ENCODE measurements at regions not wholly inside any gene's neighbourhood (a gene's known extent, or its start where the extent isn't known, plus 50 kb on each side); places are given as distances from the start of the nearest gene placed in this dataset.
A peak's percentile ranks its signal among the peaks of the same experiment; 100 is the strongest.
"Not testable (repeated sequence)": the region's sequence is repeated elsewhere in the genome, so short reads cannot be mapped to it uniquely, and the experiment has no call there.

DNA sequence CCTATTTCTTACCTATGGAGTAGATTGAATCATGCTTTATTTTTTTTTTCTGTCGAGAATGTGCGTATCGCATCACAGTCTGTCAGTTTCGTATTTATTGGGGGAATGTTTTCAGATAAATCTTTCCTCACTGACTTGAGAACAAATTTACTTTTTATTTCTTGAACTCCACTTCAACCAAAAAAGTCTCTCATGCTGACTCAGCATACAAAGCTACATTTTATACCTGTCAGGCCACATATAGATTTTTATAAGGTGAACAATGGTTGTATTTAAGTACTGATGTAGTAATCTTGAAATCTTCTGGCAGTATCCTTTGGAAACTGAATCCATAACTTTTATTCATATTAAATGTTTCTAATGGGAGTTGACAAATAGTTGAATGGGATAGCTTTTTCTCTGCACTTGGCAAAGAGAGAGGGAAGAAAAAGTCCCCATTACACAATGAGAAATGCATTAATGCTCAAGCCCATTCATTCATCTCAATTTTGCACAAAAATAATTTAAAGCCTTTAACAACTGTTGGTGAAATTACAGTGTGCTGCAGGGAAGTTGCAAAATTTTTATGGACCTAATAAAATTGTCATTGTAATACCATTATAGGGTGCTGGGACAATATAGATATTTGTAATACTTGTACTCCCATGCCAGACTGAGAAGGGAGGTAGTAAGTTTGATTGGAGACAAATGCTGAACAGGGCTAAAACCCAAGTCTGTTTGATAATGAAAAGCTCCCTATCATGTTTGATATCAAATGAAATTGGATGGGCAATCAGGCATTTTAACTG lies 367.6 kb downstream of the HLX start:
- DNase-seq (ENCODE audit: low spot score): no peak
- in situ Hi-C loops (cut with MboI; ENCODE audit: low pct_unique_long_range_greater_than_20kb, low sequenced_read_pairs, unreplicated experiment): no loop called here
- TF ChIP-seq, protein P1, sequence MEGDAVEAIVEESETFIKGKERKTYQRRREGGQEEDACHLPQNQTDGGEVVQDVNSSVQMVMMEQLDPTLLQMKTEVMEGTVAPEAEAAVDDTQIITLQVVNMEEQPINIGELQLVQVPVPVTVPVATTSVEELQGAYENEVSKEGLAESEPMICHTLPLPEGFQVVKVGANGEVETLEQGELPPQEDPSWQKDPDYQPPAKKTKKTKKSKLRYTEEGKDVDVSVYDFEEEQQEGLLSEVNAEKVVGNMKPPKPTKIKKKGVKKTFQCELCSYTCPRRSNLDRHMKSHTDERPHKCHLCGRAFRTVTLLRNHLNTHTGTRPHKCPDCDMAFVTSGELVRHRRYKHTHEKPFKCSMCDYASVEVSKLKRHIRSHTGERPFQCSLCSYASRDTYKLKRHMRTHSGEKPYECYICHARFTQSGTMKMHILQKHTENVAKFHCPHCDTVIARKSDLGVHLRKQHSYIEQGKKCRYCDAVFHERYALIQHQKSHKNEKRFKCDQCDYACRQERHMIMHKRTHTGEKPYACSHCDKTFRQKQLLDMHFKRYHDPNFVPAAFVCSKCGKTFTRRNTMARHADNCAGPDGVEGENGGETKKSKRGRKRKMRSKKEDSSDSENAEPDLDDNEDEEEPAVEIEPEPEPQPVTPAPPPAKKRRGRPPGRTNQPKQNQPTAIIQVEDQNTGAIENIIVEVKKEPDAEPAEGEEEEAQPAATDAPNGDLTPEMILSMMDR (IDR thresholded peaks at IDR 0.05; ENCODE audit: extremely low read depth, insufficient read depth, missing control alignments): no peak

- in situ Hi-C loops (cut with MboI; ENCODE audit: low pct_unique_long_range_greater_than_20kb, low sequenced_read_pairs, unreplicated experiment): no loop called here
- TF ChIP-seq, protein P1 (IDR thresholded peaks at IDR 0.05; ENCODE audit: extremely low read depth, insufficient read depth, missing control alignments): no peak
- DNase-seq (ENCODE audit: low spot score): no peak
Measured at GRCh38 chr1:221251580-221251979, 372.3 kb downstream of the HLX start.

DNA sequence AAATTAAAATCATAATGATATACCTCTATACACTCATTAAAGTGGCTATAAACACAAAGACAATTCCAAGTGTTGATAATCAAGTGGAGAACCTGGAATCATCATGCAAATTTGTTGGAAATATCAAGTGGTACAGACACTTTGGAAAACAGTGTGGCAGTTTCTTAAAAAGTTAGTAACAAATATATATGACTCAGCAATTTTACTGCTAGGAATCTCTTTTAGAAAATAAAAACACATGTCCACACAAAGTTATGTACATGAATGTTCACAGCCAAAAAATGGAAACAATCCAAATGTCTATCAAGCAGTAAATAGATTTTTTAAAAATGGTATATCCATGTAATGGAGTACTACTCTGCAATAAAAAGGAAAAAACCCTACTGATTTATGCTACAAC lies 375.6 kb downstream of the HLX start:
- in situ Hi-C loops (cut with MboI; ENCODE audit: low pct_unique_long_range_greater_than_20kb, low sequenced_read_pairs, unreplicated experiment): no loop called here

GRCh38 chr1:221256773-221257172 lies 377.5 kb downstream of the HLX start:
- in situ Hi-C loops (cut with MboI; ENCODE audit: low pct_unique_long_range_greater_than_20kb, low sequenced_read_pairs, unreplicated experiment): no loop called here
- DNase-seq (ENCODE audit: low spot score): no peak
- TF ChIP-seq, protein P1 (IDR thresholded peaks at IDR 0.05; ENCODE audit: extremely low read depth, insufficient read depth, missing control alignments): no peak

More for the DNA sequence above, 375.6 kb downstream of the HLX start:
- no peak for DNase-seq (ENCODE audit: low spot score)
- TF ChIP-seq, protein P1 (IDR thresholded peaks at IDR 0.05; ENCODE audit: extremely low read depth, insufficient read depth, missing control alignments): no peak

DNA sequence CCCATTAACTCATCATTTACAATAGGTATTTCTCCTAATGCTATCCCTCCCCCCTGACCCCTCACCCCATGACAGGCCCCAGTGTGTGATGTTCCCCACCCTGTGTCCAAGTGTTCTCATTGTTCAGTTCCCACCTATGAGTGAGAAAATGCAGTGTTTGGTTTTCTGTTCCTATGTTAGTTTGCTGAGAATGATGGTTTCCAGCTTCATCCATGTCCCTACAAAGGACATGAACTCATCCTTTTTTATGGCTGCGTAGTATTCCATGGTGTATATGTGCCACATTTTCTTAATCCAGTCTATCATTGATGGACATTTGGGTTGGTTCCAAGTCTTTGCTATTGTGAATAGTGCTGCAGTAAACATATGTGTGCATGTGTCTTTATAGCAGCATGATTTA lies 378.3 kb downstream of the HLX start:
- DNase-seq (ENCODE audit: low spot score); in situ Hi-C loops (cut with MboI; ENCODE audit: low pct_unique_long_range_greater_than_20kb, low sequenced_read_pairs, unreplicated experiment): not testable (repeated sequence)

- DNase-seq (ENCODE audit: low spot score); in situ Hi-C loops (cut with MboI; ENCODE audit: low pct_unique_long_range_greater_than_20kb, low sequenced_read_pairs, unreplicated experiment): not testable (repeated sequence)
Measured at GRCh38 chr1:221262677-221263076, 383.4 kb downstream of the HLX start.

- TF ChIP-seq, protein P1 (IDR thresholded peaks at IDR 0.05; ENCODE audit: extremely low read depth, insufficient read depth, missing control alignments): peak; percentile 48
- in situ Hi-C loops (cut with MboI; ENCODE audit: low pct_unique_long_range_greater_than_20kb, low sequenced_read_pairs, unreplicated experiment): no loop called here
- peak; percentile 39 for DNase-seq (ENCODE audit: low spot score)
Measured at GRCh38 chr1:221263831-221264767, 384.9 kb downstream of the HLX start.
